ENCODE measurements at regions not wholly inside any gene's neighbourhood (a gene's known extent, or its start where the extent isn't known, plus 50 kb on each side); places are given as distances from the start of the nearest gene placed in this dataset.

DNA sequence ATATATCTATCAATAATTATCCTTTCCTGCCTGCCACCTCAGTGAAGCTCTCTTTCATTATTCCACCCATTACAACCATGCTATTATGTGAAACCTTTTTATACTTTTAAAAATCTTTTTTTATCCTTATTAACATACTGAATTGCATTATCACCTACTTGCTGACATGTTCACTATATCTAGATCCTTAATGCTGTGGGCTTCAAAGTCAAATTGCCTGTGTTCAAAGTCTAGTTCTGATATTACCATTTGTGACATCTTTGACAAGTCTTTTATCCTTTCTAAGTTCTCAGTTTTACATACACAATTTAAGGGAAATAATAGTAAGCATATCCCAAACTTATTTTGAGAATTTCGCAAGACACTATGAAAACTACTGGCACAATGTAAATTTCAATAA, 2239.4 kb downstream of the LRRC4C start:
- TF ChIP-seq GABPA (IDR thresholded peaks at IDR 0.05; ENCODE audit: low read depth) (no peak), POLR2AphosphoS5 (IDR thresholded peaks at IDR 0.05; ENCODE audit: low read depth) (no peak), SPI1 (IDR thresholded peaks at IDR 0.05; ENCODE audit: borderline replicate concordance, low read depth) (no peak)
- TF ChIP-seq, protein P1, sequence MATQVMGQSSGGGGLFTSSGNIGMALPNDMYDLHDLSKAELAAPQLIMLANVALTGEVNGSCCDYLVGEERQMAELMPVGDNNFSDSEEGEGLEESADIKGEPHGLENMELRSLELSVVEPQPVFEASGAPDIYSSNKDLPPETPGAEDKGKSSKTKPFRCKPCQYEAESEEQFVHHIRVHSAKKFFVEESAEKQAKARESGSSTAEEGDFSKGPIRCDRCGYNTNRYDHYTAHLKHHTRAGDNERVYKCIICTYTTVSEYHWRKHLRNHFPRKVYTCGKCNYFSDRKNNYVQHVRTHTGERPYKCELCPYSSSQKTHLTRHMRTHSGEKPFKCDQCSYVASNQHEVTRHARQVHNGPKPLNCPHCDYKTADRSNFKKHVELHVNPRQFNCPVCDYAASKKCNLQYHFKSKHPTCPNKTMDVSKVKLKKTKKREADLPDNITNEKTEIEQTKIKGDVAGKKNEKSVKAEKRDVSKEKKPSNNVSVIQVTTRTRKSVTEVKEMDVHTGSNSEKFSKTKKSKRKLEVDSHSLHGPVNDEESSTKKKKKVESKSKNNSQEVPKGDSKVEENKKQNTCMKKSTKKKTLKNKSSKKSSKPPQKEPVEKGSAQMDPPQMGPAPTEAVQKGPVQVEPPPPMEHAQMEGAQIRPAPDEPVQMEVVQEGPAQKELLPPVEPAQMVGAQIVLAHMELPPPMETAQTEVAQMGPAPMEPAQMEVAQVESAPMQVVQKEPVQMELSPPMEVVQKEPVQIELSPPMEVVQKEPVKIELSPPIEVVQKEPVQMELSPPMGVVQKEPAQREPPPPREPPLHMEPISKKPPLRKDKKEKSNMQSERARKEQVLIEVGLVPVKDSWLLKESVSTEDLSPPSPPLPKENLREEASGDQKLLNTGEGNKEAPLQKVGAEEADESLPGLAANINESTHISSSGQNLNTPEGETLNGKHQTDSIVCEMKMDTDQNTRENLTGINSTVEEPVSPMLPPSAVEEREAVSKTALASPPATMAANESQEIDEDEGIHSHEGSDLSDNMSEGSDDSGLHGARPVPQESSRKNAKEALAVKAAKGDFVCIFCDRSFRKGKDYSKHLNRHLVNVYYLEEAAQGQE (IDR thresholded peaks at IDR 0.05; ENCODE audit: insufficient replicate concordance, low read depth), result no peak
- TF ChIP-seq, protein P2, sequence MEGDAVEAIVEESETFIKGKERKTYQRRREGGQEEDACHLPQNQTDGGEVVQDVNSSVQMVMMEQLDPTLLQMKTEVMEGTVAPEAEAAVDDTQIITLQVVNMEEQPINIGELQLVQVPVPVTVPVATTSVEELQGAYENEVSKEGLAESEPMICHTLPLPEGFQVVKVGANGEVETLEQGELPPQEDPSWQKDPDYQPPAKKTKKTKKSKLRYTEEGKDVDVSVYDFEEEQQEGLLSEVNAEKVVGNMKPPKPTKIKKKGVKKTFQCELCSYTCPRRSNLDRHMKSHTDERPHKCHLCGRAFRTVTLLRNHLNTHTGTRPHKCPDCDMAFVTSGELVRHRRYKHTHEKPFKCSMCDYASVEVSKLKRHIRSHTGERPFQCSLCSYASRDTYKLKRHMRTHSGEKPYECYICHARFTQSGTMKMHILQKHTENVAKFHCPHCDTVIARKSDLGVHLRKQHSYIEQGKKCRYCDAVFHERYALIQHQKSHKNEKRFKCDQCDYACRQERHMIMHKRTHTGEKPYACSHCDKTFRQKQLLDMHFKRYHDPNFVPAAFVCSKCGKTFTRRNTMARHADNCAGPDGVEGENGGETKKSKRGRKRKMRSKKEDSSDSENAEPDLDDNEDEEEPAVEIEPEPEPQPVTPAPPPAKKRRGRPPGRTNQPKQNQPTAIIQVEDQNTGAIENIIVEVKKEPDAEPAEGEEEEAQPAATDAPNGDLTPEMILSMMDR (IDR thresholded peaks at IDR 0.05; ENCODE audit: insufficient read depth, low read length), result no peak
- Histone ChIP-seq H3K27ac (replicated peaks) (no peak overlapping the region), H3K4me3 (replicated peaks; ENCODE audit: insufficient read depth, low read length) (no peak overlapping the region), H3K27me3 (ENCODE audit: insufficient read depth, poor library complexity, severe bottlenecking) (no peaks in the 10 kb centered on the region)
- no peak for DNase-seq (ENCODE audit: low read depth in 1 of 2, low spot score in 1 of 2)

DNA sequence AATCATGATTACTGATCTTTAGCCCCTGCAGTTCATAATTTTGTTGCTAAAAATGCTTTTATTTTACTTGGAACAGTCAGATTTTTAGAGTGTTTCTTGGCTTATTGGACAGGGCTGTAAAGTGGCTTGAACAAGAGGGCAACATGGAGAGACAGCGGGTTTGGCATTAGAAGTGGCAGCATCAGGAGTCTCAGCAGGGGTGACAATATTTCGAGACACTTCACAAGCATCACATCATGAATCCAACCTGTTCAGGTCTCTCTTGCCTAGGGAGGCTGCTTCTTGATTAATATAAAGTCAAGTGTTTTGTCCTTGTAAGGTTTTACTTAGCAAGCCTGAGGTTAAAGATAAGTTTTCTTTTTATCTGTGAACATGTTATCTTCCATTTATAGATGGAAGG, 2249.5 kb downstream of the LRRC4C start:
- H3K27me3 ChIP-seq (ENCODE audit: insufficient read depth, poor library complexity, severe bottlenecking), result no peaks in the 10 kb centered on the region
- H3K27ac ChIP-seq (replicated peaks), result no peak overlapping the region

DNA sequence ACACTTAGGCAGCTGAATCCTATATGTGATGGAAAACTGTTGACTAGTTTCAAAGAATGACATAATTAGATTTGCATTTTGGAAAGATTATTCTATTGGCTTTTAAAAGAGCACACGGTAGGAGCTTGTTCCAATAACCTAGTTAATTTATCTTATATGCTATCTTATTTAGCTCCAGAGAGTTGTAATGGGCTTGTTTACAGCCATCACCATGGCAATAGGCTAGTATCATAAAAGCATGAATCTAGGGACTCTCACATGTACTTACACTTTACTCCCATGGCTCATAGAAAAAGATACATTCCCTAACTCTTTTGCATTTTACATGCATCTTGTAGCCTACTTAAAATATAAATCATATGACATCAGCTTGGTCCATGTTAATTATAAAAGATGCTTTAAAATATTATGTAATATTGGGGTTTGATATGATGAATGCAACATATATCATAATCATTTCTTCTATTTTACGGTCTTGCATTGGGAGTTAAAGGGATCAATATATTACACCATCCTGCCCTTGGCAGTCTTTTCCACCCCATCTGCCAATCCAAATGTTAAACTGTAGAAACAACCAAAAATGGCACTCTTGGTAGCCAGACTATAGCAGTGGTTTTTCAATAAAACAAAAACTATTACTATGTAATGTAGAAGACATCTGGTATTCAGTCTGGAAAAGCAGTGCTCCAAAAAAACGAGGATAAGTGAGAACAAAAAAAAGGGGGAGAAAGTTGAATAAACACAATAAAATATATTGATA, 2254.0 kb downstream of the LRRC4C start:
- Histone ChIP-seq H3K27ac (replicated peaks) (no peak overlapping the region), H3K4me3 (replicated peaks; ENCODE audit: insufficient read depth, low read length) (no peak overlapping the region), H3K27me3 (ENCODE audit: insufficient read depth, poor library complexity, severe bottlenecking) (no peaks in the 10 kb centered on the region)
- TF ChIP-seq, protein P1 (IDR thresholded peaks at IDR 0.05; ENCODE audit: insufficient replicate concordance, low read depth), result no peak
- TF ChIP-seq POLR2AphosphoS5 (IDR thresholded peaks at IDR 0.05; ENCODE audit: low read depth) (no peak), GABPA (IDR thresholded peaks at IDR 0.05; ENCODE audit: low read depth) (no peak), SPI1 (IDR thresholded peaks at IDR 0.05; ENCODE audit: borderline replicate concordance, low read depth) (no peak)
- TF ChIP-seq, protein P2 (IDR thresholded peaks at IDR 0.05; ENCODE audit: insufficient read depth, low read length), result no peak
- no peak for DNase-seq (ENCODE audit: low read depth in 1 of 2, low spot score in 1 of 2)

More for the DNA sequence above, 2249.5 kb downstream of the LRRC4C start:
- no peak for DNase-seq (ENCODE audit: low read depth in 1 of 2, low spot score in 1 of 2)
- TF ChIP-seq GABPA (IDR thresholded peaks at IDR 0.05; ENCODE audit: low read depth) (no peak), POLR2AphosphoS5 (IDR thresholded peaks at IDR 0.05; ENCODE audit: low read depth) (no peak), SPI1 (IDR thresholded peaks at IDR 0.05; ENCODE audit: borderline replicate concordance, low read depth) (no peak)
- TF ChIP-seq, protein P2 (IDR thresholded peaks at IDR 0.05; ENCODE audit: insufficient read depth, low read length), result no peak
- TF ChIP-seq, protein P1 (IDR thresholded peaks at IDR 0.05; ENCODE audit: insufficient replicate concordance, low read depth), result no peak
- H3K4me3 ChIP-seq (replicated peaks; ENCODE audit: insufficient read depth, low read length), result no peak overlapping the region

Data from HL-60 (cell line).